ENCODE measurements at regions not wholly inside any gene's neighbourhood (a gene's known extent, or its start where the extent isn't known, plus 50 kb on each side); places are given as distances from the start of the nearest gene placed in this dataset.
A peak's percentile ranks its signal among the peaks of the same experiment; 100 is the strongest.

GRCh38 chr2:77604953-77605929 lies 83.1 kb upstream of the LRRTM4 start (continued):
- TF ChIP-seq CCDC6 (CRISPR knock-in tag; IDR thresholded peaks at IDR 0.05) (no peak), ZNF33A (CRISPR knock-in tag; IDR thresholded peaks at IDR 0.05; ENCODE audit: borderline replicate concordance) (no peak), ZNF512B (CRISPR knock-in tag; IDR thresholded peaks at IDR 0.05; ENCODE audit: borderline replicate concordance) (no peak), POLR2G (IDR thresholded peaks at IDR 0.05; ENCODE audit: low read depth, low read length) (no peak), LCORL (IDR thresholded peaks at IDR 0.05) (no peak), LCORL (CRISPR knock-in tag; IDR thresholded peaks at IDR 0.05) (no peak), LBX2 (CRISPR knock-in tag; IDR thresholded peaks at IDR 0.05; ENCODE audit: borderline replicate concordance) (no peak), CBFB (CRISPR knock-in tag; IDR thresholded peaks at IDR 0.05) (no peak), HIVEP1 (CRISPR knock-in tag; IDR thresholded peaks at IDR 0.05) (no peak), ZFP41 (CRISPR knock-in tag; IDR thresholded peaks at IDR 0.05; ENCODE audit: borderline replicate concordance) (no peak), BRCA1 (CRISPR knock-in tag; IDR thresholded peaks at IDR 0.05) (no peak), RELA (CRISPR knock-in tag; IDR thresholded peaks at IDR 0.05) (no peak), KAT7 (CRISPR knock-in tag; IDR thresholded peaks at IDR 0.05; ENCODE audit: borderline replicate concordance) (no peak), HNRNPLL (IDR thresholded peaks at IDR 0.05; ENCODE audit: low read depth, low read length, poor library complexity, severe bottlenecking) (no peak), RBFOX2 (IDR thresholded peaks at IDR 0.05; ENCODE audit: low read depth, low read length) (no peak), E2F2 (CRISPR knock-in tag; IDR thresholded peaks at IDR 0.05; ENCODE audit: borderline replicate concordance) (no peak), U2AF2 (IDR thresholded peaks at IDR 0.05; ENCODE audit: low read depth, low read length) (no peak), PHF20 (CRISPR knock-in tag; IDR thresholded peaks at IDR 0.05) (no peak), CBX1 (IDR thresholded peaks at IDR 0.05; ENCODE audit: low read depth) (no peak), HNF1A (IDR thresholded peaks at IDR 0.05; ENCODE audit: low read depth) (peak; percentile 93), HNF1A (CRISPR knock-in tag; IDR thresholded peaks at IDR 0.05; ENCODE audit: borderline replicate concordance) (peak; percentile 90; the same call in 1 of the 2 replicates), ZNF138 (CRISPR knock-in tag; IDR thresholded peaks at IDR 0.05; ENCODE audit: low read depth) (no peak)

Data from HepG2 (cell line).